AG04449 (cell line): ENCODE measurements at regions not wholly inside any gene's neighbourhood (a gene's known extent, or its start where the extent isn't known, plus 50 kb on each side); places are given as distances from the start of the nearest gene placed in this dataset.

Experiments
- CTCF ChIA-PET: fragments of 350-600 bp; formaldehyde crosslinking; extraction: SDS; loops from one replicate; lab custom pipeline; 2021; ENCODE audit warnings: antibody characterized with exemption; lab: Yijun Ruan, JAX
- POLR2A ChIA-PET: fragments of 400-600, 350-600 bp; formaldehyde crosslinking; extraction: SDS; loops from one replicate; lab custom pipeline; 2020; ENCODE audit warnings: antibody characterized with exemption, inconsistent platforms; lab: Yijun Ruan, JAX
- DNase-seq: peaks from one replicate; pipeline ENCODE4 v3.0.0-alpha.2; 2010; ENCODE audit warnings: low read depth, low spot score
- H3K4me3 ChIP-seq: 2 replicates; pipeline ENCODE4 v1.5.1; 2011; ENCODE audit warnings: low read depth, mild to moderate bottlenecking, control low read depth, low read length
- CTCF ChIP-seq: IDR thresholded peaks from one replicate; pipeline ENCODE4 v1.5.1; 2011; ENCODE audit warnings: mild to moderate bottlenecking, moderate library complexity, low read length, control low read depth, inconsistent platforms; ENCODE audit not compliant: insufficient read depth; ENCODE audit errors: missing control alignments

- DNase-seq, result no peak
- no peak overlapping the region for H3K4me3 ChIP-seq
- TF ChIP-seq CTCF, result no peak
- ChIA-PET CTCF (interaction anchor here (1.4 kb wide), 1 partner anchor 208 kb away, joined by 3 read pairs; no protein-coding TSS in a partner anchor), POLR2A (no interaction called here)
These were observed 374.3 kb downstream of the EFNB2 start for GRCh38 chr13:106161146-106161545.

- ChIA-PET POLR2A (no interaction called here), CTCF (no interaction called here)
- H3K4me3 ChIP-seq, result no peak overlapping the region
- DNase-seq, result no peak
- no peak for TF ChIP-seq CTCF
These were observed 375.9 kb downstream of the EFNB2 start for GRCh38 chr13:106159295-106160195.

GRCh38 chr13:106156468-106156867 lies 379.0 kb downstream of the EFNB2 start:
- CTCF ChIA-PET, result interaction anchor here (0.6 kb wide), 1 partner anchor 16 kb away, joined by 3 read pairs; no protein-coding TSS in a partner anchor
- no peak for TF ChIP-seq CTCF

GRCh38 chr13:106155411-106155810 lies 380.1 kb downstream of the EFNB2 start:
- CTCF ChIA-PET, result interaction anchor here (0.7 kb wide), 1 partner anchor 12 kb away, joined by 3 read pairs; no protein-coding TSS in a partner anchor
- POLR2A ChIA-PET, result no interaction called here
- TF ChIP-seq CTCF, result no peak
- H3K4me3 ChIP-seq, result no peak overlapping the region
- DNase-seq, result no peak

More at GRCh38 chr13:106156468-106156867, 379.0 kb downstream of the EFNB2 start:
- peak; percentile 98 for DNase-seq
- no peak overlapping the region for H3K4me3 ChIP-seq
- POLR2A ChIA-PET, result interaction anchor here (0.7 to 1.2 kb wide), 4 partner anchors 13 to 379 kb away, joined by 3 to 6 read pairs (median 4); partner anchors contain the start of gene EFNB2

- CTCF ChIA-PET, result no interaction called here
- no peak for TF ChIP-seq CTCF
- POLR2A ChIA-PET, result no interaction called here
- H3K4me3 ChIP-seq, result no peak overlapping the region
- DNase-seq, result no peak
These were observed 381.6 kb downstream of the EFNB2 start for GRCh38 chr13:106153876-106154275.

GRCh38 chr13:106153041-106153440 lies 382.4 kb downstream of the EFNB2 start:
- ChIA-PET CTCF (interaction anchor here (1.0 kb wide), 1 partner anchor 227 kb away, joined by 3 read pairs; no protein-coding TSS in a partner anchor), POLR2A (no interaction called here)
- no peak for TF ChIP-seq CTCF
- no peak for DNase-seq
- no peak overlapping the region for H3K4me3 ChIP-seq
